K562 (cell line): ENCODE measurements at regions not wholly inside any gene's neighbourhood (a gene's known extent, or its start where the extent isn't known, plus 50 kb on each side); places are given as distances from the start of the nearest gene placed in this dataset.

ENCODE experiments used
- BACH1 ChIP-seq: fragments of 200-800 bp; sonication (Bioruptor generic); IDR thresholded peaks from 2 replicates; pipeline ENCODE4 v1.6.1; 2016; ENCODE audit warnings: missing genetic modification characterization, missing compliant biosample characterization
- CLOCK ChIP-seq: fragments of 250-450 bp; sonication (Bioruptor Pico); IDR thresholded peaks from 2 replicates; pipeline ENCODE4 v1.4.0; 2020; ENCODE audit warnings: mild to moderate bottlenecking, moderate library complexity, borderline replicate concordance
- CREB5 ChIP-seq: fragments of 250-450 bp; sonication (Bioruptor Pico); IDR thresholded peaks from 2 replicates; pipeline ENCODE4 v1.5.0; 2020; ENCODE audit warnings: mild to moderate bottlenecking
- E2F3 ChIP-seq: fragments of 250-450 bp; sonication (Bioruptor Pico); IDR thresholded peaks from 2 replicates; pipeline ENCODE4 v1.4.0; 2020; ENCODE audit warnings: mild to moderate bottlenecking
- ESRRA ChIP-seq: fragments of 450-650 bp; IDR thresholded peaks from 2 replicates; pipeline ENCODE4 v1.6.1; 2014; ENCODE audit warnings: low read depth, mild to moderate bottlenecking, moderate library complexity, borderline replicate concordance
- MAX ChIP-seq: sonication (generic); formaldehyde crosslinking; IDR thresholded peaks from 2 replicates; pipeline ENCODE4 v1.9.0; 2022; ENCODE audit warnings: mild to moderate bottlenecking, missing genetic modification reagents
- MITF ChIP-seq: IDR thresholded peaks from 2 replicates; pipeline ENCODE4 v1.6.1; 2014; ENCODE audit warnings: antibody characterized with exemption
- MYNN ChIP-seq, 2 experiments: sonication (generic); formaldehyde crosslinking in 1 of 2; IDR thresholded peaks; 2 replicates each; pipeline versions ENCODE4 v1.5.0 to v1.6.1; 2016 to 2020; ENCODE audit warnings: antibody characterized with exemption in 1 of 2, missing genetic modification reagents in 1 of 2
- NCOA6 ChIP-seq: fragments of 450-650 bp; IDR thresholded peaks from 2 replicates; pipeline ENCODE4 v1.6.1; 2017; ENCODE audit warnings: mild to moderate bottlenecking
- NFATC3 ChIP-seq: fragments of 450-650 bp; IDR thresholded peaks from 2 replicates; pipeline ENCODE4 v1.6.1; 2017; ENCODE audit warnings: mild to moderate bottlenecking
- PKNOX1 ChIP-seq: fragments of 450-650 bp; IDR thresholded peaks from 2 replicates; pipeline ENCODE4 v1.6.1; 2016
- SNIP1 ChIP-seq: fragments of 450-650 bp; IDR thresholded peaks from 2 replicates; pipeline ENCODE4 v1.7.1; 2017; ENCODE audit warnings: low read depth, mild to moderate bottlenecking
- ZBTB2 ChIP-seq: fragments of 450-650 bp; IDR thresholded peaks from 2 replicates; pipeline ENCODE4 v1.6.1; 2016; ENCODE audit warnings: antibody characterized with exemption
- ZBTB43 ChIP-seq: sonication (generic); formaldehyde crosslinking; IDR thresholded peaks from 2 replicates; pipeline ENCODE4 v1.8.0; 2023; ENCODE audit warnings: mild to moderate bottlenecking, missing genetic modification reagents
- ZFX ChIP-seq: sonication (generic); formaldehyde crosslinking; IDR thresholded peaks from 2 replicates; pipeline ENCODE4 v1.8.0; 2022; ENCODE audit warnings: mild to moderate bottlenecking, missing genetic modification reagents, moderate library complexity
- ZNF408 ChIP-seq: fragments of 250-450 bp; sonication (Bioruptor Pico); IDR thresholded peaks from 2 replicates; pipeline ENCODE4 v1.4.0; 2020; ENCODE audit warnings: low read depth, mild to moderate bottlenecking, moderate library complexity
- ZNF449 ChIP-seq: fragments of 250-450 bp; sonication (Bioruptor Pico); IDR thresholded peaks from 2 replicates; pipeline ENCODE4 v1.8.0; 2022; ENCODE audit warnings: moderate library complexity, mild to moderate bottlenecking, inconsistent platforms
- ZSCAN29 ChIP-seq: fragments of 450-650 bp; IDR thresholded peaks from 2 replicates; pipeline ENCODE4 v1.6.1; 2017

- peak; percentile 37; the same call in 1 of the 2 replicates for TF ChIP-seq PKNOX1
- no peak for TF ChIP-seq SNIP1
- peak; percentile 53; the same call in 1 of the 2 replicates for TF ChIP-seq ZBTB2
- no peak for TF ChIP-seq MAX (CRISPR knock-in tag)
- no peak for TF ChIP-seq MITF
- peak; percentile 100 for TF ChIP-seq ZNF449 (CRISPR knock-in tag)
- peak; percentile 100 for TF ChIP-seq CLOCK (CRISPR knock-in tag)
- peak; percentile 89; the same call in 1 of the 2 replicates for TF ChIP-seq ZNF408 (CRISPR knock-in tag)
- TF ChIP-seq ZFX (CRISPR knock-in tag) = no peak
- TF ChIP-seq E2F3 (CRISPR knock-in tag) = peak; percentile 100
- peak; percentile 99 for TF ChIP-seq BACH1 (tag)
- no peak for TF ChIP-seq ZSCAN29
- peak; percentile 89 for TF ChIP-seq NFATC3
- peak; percentile 100 for TF ChIP-seq CREB5
- TF ChIP-seq ESRRA = no peak
- no peak for TF ChIP-seq MYNN (IDR thresholded peaks at IDR 0.05)
- no peak for TF ChIP-seq MYNN (CRISPR knock-in tag; IDR thresholded peaks at IDR 0.05)
- TF ChIP-seq NCOA6 = no peak
- TF ChIP-seq ZBTB43 (CRISPR knock-in tag) = no peak
These were observed 597.4 kb upstream of the CDH5 start (continued) for GRCh38 chr16:65769055-65769465.
